ENCODE measurements at regions not wholly inside any gene's neighbourhood (a gene's known extent, or its start where the extent isn't known, plus 50 kb on each side); places are given as distances from the start of the nearest gene placed in this dataset.
"Not testable (repeated sequence)": the region's sequence is repeated elsewhere in the genome, so short reads cannot be mapped to it uniquely, and the experiment has no call there.

- no peaks in the 10 kb centered on the region for H3K4me1 ChIP-seq (ENCODE audit: control extremely low read depth in 1 of 4, control insufficient read depth in 4 of 4, insufficient read depth in 4 of 4, low read length in 3 of 4)
- ChIA-PET CTCF (interaction anchor here (0.5 to 1.7 kb wide), 2 partner anchors 14 to 1095 kb away, joined by 3 to 4 read pairs; no protein-coding TSS in a partner anchor), POLR2A (interaction anchor here (0.6 kb wide), 1 partner anchor 50 kb away, joined by 3 read pairs; no protein-coding TSS in a partner anchor)
- no peak for DNase-seq
- 100% methylated on average over 1 of the region's 1 CpG for WGBS (ENCODE audit: insufficient coverage)
- H3K27me3 ChIP-seq (replicated peaks in 2 of 5; ENCODE audit: control insufficient read depth in 4 of 5, insufficient read depth in 5 of 5, low read length in 4 of 5), result no peaks in the 10 kb centered on the region
- H3K9me3 ChIP-seq (ENCODE audit: control extremely low read depth in 1 of 5, control insufficient read depth in 4 of 5, insufficient read depth in 2 of 5, low read depth in 1 of 5, low read length in 4 of 5), result no peaks in the 10 kb centered on the region
- no peaks in the 10 kb centered on the region for H3K36me3 ChIP-seq (ENCODE audit: control insufficient read depth in 4 of 4, insufficient read depth in 4 of 4, low read length in 3 of 4)
- no peak overlapping the region for H3K4me3 ChIP-seq (ENCODE audit: control insufficient read depth in 1 of 7, extremely low read depth in 1 of 7, insufficient read depth in 4 of 7, low read depth in 2 of 7, low read length in 6 of 7)
- H3K27ac ChIP-seq (ENCODE audit: insufficient read depth in 1 of 2, low read depth in 1 of 2, low read length in 2 of 2, poor library complexity in 1 of 2, severe bottlenecking in 2 of 2), result no peak overlapping the region
Measured at GRCh38 chr7:81293806-81294205, 375.0 kb upstream of the SEMA3C start.

GRCh38 chr7:81286754-81287153 is 367.9 kb upstream of the SEMA3C start:
- H3K4me3 ChIP-seq (ENCODE audit: control insufficient read depth in 1 of 7, extremely low read depth in 1 of 7, insufficient read depth in 4 of 7, low read depth in 2 of 7, low read length in 6 of 7); H3K9me3 ChIP-seq (ENCODE audit: control extremely low read depth in 1 of 5, control insufficient read depth in 4 of 5, insufficient read depth in 2 of 5, low read depth in 1 of 5, low read length in 4 of 5); H3K4me1 ChIP-seq (ENCODE audit: control extremely low read depth in 1 of 4, control insufficient read depth in 4 of 4, insufficient read depth in 4 of 4, low read length in 3 of 4); H3K36me3 ChIP-seq (ENCODE audit: control insufficient read depth in 4 of 4, insufficient read depth in 4 of 4, low read length in 3 of 4); CTCF ChIA-PET; H3K27ac ChIP-seq (ENCODE audit: insufficient read depth in 1 of 2, low read depth in 1 of 2, low read length in 2 of 2, poor library complexity in 1 of 2, severe bottlenecking in 2 of 2); DNase-seq; H3K27me3 ChIP-seq (replicated peaks in 2 of 5; ENCODE audit: control insufficient read depth in 4 of 5, insufficient read depth in 5 of 5, low read length in 4 of 5): not testable (repeated sequence)
- POLR2A ChIA-PET, result interaction anchor here (0.7 kb wide), 1 partner anchor 313 kb away, joined by 3 read pairs; no protein-coding TSS in a partner anchor
- 95% methylated on average over 2 of the region's 4 CpGs for WGBS (ENCODE audit: insufficient coverage)

GRCh38 chr7:81285142-81285871 is 366.5 kb upstream of the SEMA3C start:
- no peaks in the 10 kb centered on the region for H3K4me1 ChIP-seq (ENCODE audit: control extremely low read depth in 1 of 4, control insufficient read depth in 4 of 4, insufficient read depth in 4 of 4, low read length in 3 of 4)
- POLR2A ChIA-PET, result no interaction called here
- no peaks in the 10 kb centered on the region for H3K36me3 ChIP-seq (ENCODE audit: control insufficient read depth in 4 of 4, insufficient read depth in 4 of 4, low read length in 3 of 4)
- peaks cover 0 to 4% (median 0%) of the 10 kb centered on the region in 5 experiments for H3K9me3 ChIP-seq (ENCODE audit: control extremely low read depth in 1 of 5, control insufficient read depth in 4 of 5, insufficient read depth in 2 of 5, low read depth in 1 of 5, low read length in 4 of 5)
- H3K4me3 ChIP-seq (ENCODE audit: control insufficient read depth in 1 of 7, extremely low read depth in 1 of 7, insufficient read depth in 4 of 7, low read depth in 2 of 7, low read length in 6 of 7), result no peak overlapping the region
- no peak overlapping the region for H3K27ac ChIP-seq (ENCODE audit: insufficient read depth in 1 of 2, low read depth in 1 of 2, low read length in 2 of 2, poor library complexity in 1 of 2, severe bottlenecking in 2 of 2)
- CTCF ChIA-PET, result interaction anchor here (1.1 kb wide), 1 partner anchor 11 kb away, joined by 4 read pairs; no protein-coding TSS in a partner anchor
- WGBS (ENCODE audit: insufficient coverage), result 100% methylated on average over 2 of the region's 4 CpGs
- H3K27me3 ChIP-seq (replicated peaks in 2 of 5; ENCODE audit: control insufficient read depth in 4 of 5, insufficient read depth in 5 of 5, low read length in 4 of 5), result no peaks in the 10 kb centered on the region
- DNase-seq, result no peak

GRCh38 chr7:81284576-81284975 is 365.7 kb upstream of the SEMA3C start:
- no peak overlapping the region for H3K27ac ChIP-seq (ENCODE audit: insufficient read depth in 1 of 2, low read depth in 1 of 2, low read length in 2 of 2, poor library complexity in 1 of 2, severe bottlenecking in 2 of 2)
- H3K9me3 ChIP-seq (ENCODE audit: control extremely low read depth in 1 of 5, control insufficient read depth in 4 of 5, insufficient read depth in 2 of 5, low read depth in 1 of 5, low read length in 4 of 5), result peaks cover 0 to 4% (median 0%) of the 10 kb centered on the region in 5 experiments
- 100% methylated on average over 1 of the region's 1 CpG for WGBS (ENCODE audit: insufficient coverage)
- no peaks in the 10 kb centered on the region for H3K27me3 ChIP-seq (replicated peaks in 2 of 5; ENCODE audit: control insufficient read depth in 4 of 5, insufficient read depth in 5 of 5, low read length in 4 of 5)
- POLR2A ChIA-PET, result no interaction called here
- H3K36me3 ChIP-seq (ENCODE audit: control insufficient read depth in 4 of 4, insufficient read depth in 4 of 4, low read length in 3 of 4), result no peaks in the 10 kb centered on the region
- no peak overlapping the region for H3K4me3 ChIP-seq (ENCODE audit: control insufficient read depth in 1 of 7, extremely low read depth in 1 of 7, insufficient read depth in 4 of 7, low read depth in 2 of 7, low read length in 6 of 7)
- no peak for DNase-seq
- CTCF ChIA-PET, result no interaction called here
- H3K4me1 ChIP-seq (ENCODE audit: control extremely low read depth in 1 of 4, control insufficient read depth in 4 of 4, insufficient read depth in 4 of 4, low read length in 3 of 4), result no peaks in the 10 kb centered on the region

- POLR2A ChIA-PET, result no interaction called here
Measured at GRCh38 chr7:81280531-81280930, 361.7 kb upstream of the SEMA3C start.

GRCh38 chr7:81277691-81278090 is 358.8 kb upstream of the SEMA3C start:
- Histone ChIP-seq H3K27ac (ENCODE audit: insufficient read depth in 1 of 2, low read depth in 1 of 2, low read length in 2 of 2, poor library complexity in 1 of 2, severe bottlenecking in 2 of 2) (no peak overlapping the region), H3K27me3 (replicated peaks in 2 of 5; ENCODE audit: control insufficient read depth in 4 of 5, insufficient read depth in 5 of 5, low read length in 4 of 5) (no peaks in the 10 kb centered on the region), H3K4me3 (ENCODE audit: control insufficient read depth in 1 of 7, extremely low read depth in 1 of 7, insufficient read depth in 4 of 7, low read depth in 2 of 7, low read length in 6 of 7) (no peak overlapping the region), H3K36me3 (ENCODE audit: control insufficient read depth in 4 of 4, insufficient read depth in 4 of 4, low read length in 3 of 4) (no peaks in the 10 kb centered on the region), H3K4me1 (ENCODE audit: control extremely low read depth in 1 of 4, control insufficient read depth in 4 of 4, insufficient read depth in 4 of 4, low read length in 3 of 4) (no peaks in the 10 kb centered on the region), H3K9me3 (ENCODE audit: control extremely low read depth in 1 of 5, control insufficient read depth in 4 of 5, insufficient read depth in 2 of 5, low read depth in 1 of 5, low read length in 4 of 5) (no peaks in the 10 kb centered on the region)
- POLR2A ChIA-PET, result no interaction called here
- DNase-seq, result no peak
- 96% methylated on average over 2 of the region's 2 CpGs for WGBS (ENCODE audit: insufficient coverage)
- CTCF ChIA-PET, result no interaction called here

More at GRCh38 chr7:81280531-81280930, 361.7 kb upstream of the SEMA3C start:
- CTCF ChIA-PET, result no interaction called here
- H3K27ac ChIP-seq (ENCODE audit: insufficient read depth in 1 of 2, low read depth in 1 of 2, low read length in 2 of 2, poor library complexity in 1 of 2, severe bottlenecking in 2 of 2), result no peak overlapping the region
- H3K9me3 ChIP-seq (ENCODE audit: control extremely low read depth in 1 of 5, control insufficient read depth in 4 of 5, insufficient read depth in 2 of 5, low read depth in 1 of 5, low read length in 4 of 5), result peaks cover 0 to 2% (median 0%) of the 10 kb centered on the region in 5 experiments
- no peaks in the 10 kb centered on the region for H3K4me1 ChIP-seq (ENCODE audit: control extremely low read depth in 1 of 4, control insufficient read depth in 4 of 4, insufficient read depth in 4 of 4, low read length in 3 of 4)
- no peaks in the 10 kb centered on the region for H3K27me3 ChIP-seq (replicated peaks in 2 of 5; ENCODE audit: control insufficient read depth in 4 of 5, insufficient read depth in 5 of 5, low read length in 4 of 5)
- H3K4me3 ChIP-seq (ENCODE audit: control insufficient read depth in 1 of 7, extremely low read depth in 1 of 7, insufficient read depth in 4 of 7, low read depth in 2 of 7, low read length in 6 of 7), result no peak overlapping the region
- no peak for DNase-seq
- no peaks in the 10 kb centered on the region for H3K36me3 ChIP-seq (ENCODE audit: control insufficient read depth in 4 of 4, insufficient read depth in 4 of 4, low read length in 3 of 4)

- Histone ChIP-seq H3K36me3 (ENCODE audit: control insufficient read depth in 4 of 4, insufficient read depth in 4 of 4, low read length in 3 of 4) (no peaks in the 10 kb centered on the region), H3K9me3 (ENCODE audit: control extremely low read depth in 1 of 5, control insufficient read depth in 4 of 5, insufficient read depth in 2 of 5, low read depth in 1 of 5, low read length in 4 of 5) (no peaks in the 10 kb centered on the region), H3K4me3 (ENCODE audit: control insufficient read depth in 1 of 7, extremely low read depth in 1 of 7, insufficient read depth in 4 of 7, low read depth in 2 of 7, low read length in 6 of 7) (no peak overlapping the region), H3K27ac (ENCODE audit: insufficient read depth in 1 of 2, low read depth in 1 of 2, low read length in 2 of 2, poor library complexity in 1 of 2, severe bottlenecking in 2 of 2) (no peak overlapping the region), H3K27me3 (replicated peaks in 2 of 5; ENCODE audit: control insufficient read depth in 4 of 5, insufficient read depth in 5 of 5, low read length in 4 of 5) (no peaks in the 10 kb centered on the region), H3K4me1 (ENCODE audit: control extremely low read depth in 1 of 4, control insufficient read depth in 4 of 4, insufficient read depth in 4 of 4, low read length in 3 of 4) (no peaks in the 10 kb centered on the region)
- ChIA-PET POLR2A (no interaction called here), CTCF (interaction anchor here (0.9 kb wide), 1 partner anchor 8 kb away, joined by 3 read pairs; no protein-coding TSS in a partner anchor)
- 87% methylated on average over 4 of the region's 6 CpGs for WGBS (ENCODE audit: insufficient coverage)
- DNase-seq, result no peak
Measured at GRCh38 chr7:81273601-81274397, 354.9 kb upstream of the SEMA3C start.
